ENCODE measurements at regions not wholly inside any gene's neighbourhood (a gene's known extent, or its start where the extent isn't known, plus 50 kb on each side); places are given as distances from the start of the nearest gene placed in this dataset.

DNA sequence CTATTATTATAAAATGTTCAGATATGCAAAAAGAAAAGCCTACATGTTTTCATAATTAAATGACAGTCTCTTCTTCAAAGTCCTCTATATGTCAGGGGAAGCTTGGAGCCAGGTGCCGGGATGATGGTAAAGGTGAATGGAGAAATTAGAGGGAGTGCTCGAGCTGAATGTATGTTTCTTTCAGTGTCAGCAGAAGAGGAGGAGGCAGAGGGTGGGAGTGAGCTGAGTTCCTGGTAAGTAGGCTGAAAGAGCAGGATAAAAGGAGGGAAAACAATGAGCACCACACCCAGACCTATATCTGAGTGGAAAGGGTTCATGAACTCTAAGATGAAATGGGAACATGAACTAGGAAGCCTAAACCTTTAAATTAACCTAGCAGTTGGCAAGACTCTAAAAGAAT lies 307.6 kb upstream of the NBEA start:
- TF ChIP-seq, protein P1, sequence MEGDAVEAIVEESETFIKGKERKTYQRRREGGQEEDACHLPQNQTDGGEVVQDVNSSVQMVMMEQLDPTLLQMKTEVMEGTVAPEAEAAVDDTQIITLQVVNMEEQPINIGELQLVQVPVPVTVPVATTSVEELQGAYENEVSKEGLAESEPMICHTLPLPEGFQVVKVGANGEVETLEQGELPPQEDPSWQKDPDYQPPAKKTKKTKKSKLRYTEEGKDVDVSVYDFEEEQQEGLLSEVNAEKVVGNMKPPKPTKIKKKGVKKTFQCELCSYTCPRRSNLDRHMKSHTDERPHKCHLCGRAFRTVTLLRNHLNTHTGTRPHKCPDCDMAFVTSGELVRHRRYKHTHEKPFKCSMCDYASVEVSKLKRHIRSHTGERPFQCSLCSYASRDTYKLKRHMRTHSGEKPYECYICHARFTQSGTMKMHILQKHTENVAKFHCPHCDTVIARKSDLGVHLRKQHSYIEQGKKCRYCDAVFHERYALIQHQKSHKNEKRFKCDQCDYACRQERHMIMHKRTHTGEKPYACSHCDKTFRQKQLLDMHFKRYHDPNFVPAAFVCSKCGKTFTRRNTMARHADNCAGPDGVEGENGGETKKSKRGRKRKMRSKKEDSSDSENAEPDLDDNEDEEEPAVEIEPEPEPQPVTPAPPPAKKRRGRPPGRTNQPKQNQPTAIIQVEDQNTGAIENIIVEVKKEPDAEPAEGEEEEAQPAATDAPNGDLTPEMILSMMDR (IDR thresholded peaks at IDR 0.05) = no peak
- H3K27me3 Mint-ChIP-seq (ENCODE audit: low read depth) = peaks cover 2% of the 10 kb centered on the region
- no peaks in the 10 kb centered on the region for H3K36me3 Mint-ChIP-seq (ENCODE audit: low read depth)
- no peaks in the 10 kb centered on the region for H3K4me1 Mint-ChIP-seq (ENCODE audit: low read depth)
- no peak overlapping the region for H3K27ac Mint-ChIP-seq (ENCODE audit: unreplicated experiment)
- no peak overlapping the region for H3K4me3 Mint-ChIP-seq (ENCODE audit: unreplicated experiment)
- DNase-seq (ENCODE audit: low spot score) = no peak
- no peaks in the 10 kb centered on the region for H3K9me3 Mint-ChIP-seq (ENCODE audit: low read depth)

DNA sequence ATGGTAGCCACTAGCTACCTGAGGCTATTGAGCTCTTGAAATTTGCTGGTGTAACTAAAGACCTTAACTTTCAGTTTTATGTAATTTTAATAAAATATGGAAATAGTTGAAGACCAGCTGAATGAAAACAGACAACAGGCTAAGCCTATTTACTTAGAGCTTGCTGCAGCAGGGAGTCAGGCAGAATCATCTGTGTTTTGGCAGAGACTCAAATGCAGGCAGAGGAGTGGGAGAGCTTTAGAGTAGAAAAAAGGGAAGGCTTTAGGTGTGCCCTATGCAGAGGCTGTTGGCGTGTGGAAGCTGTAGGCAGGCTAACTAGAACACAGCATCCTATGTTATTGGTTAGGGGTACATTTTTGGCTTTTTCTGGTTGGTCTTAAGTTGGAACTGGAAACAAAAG lies 304.9 kb upstream of the NBEA start:
- DNase-seq (ENCODE audit: low spot score) = no peak
- TF ChIP-seq, protein P1 (IDR thresholded peaks at IDR 0.05) = no peak
- Mint-ChIP-seq H3K4me3 (ENCODE audit: unreplicated experiment) (no peak overlapping the region), H3K9me3 (ENCODE audit: low read depth) (no peaks in the 10 kb centered on the region), H3K27me3 (ENCODE audit: low read depth) (peaks cover 5% of the 10 kb centered on the region), H3K36me3 (ENCODE audit: low read depth) (no peaks in the 10 kb centered on the region), H3K4me1 (ENCODE audit: low read depth) (no peaks in the 10 kb centered on the region), H3K27ac (ENCODE audit: unreplicated experiment) (no peak overlapping the region)

DNA sequence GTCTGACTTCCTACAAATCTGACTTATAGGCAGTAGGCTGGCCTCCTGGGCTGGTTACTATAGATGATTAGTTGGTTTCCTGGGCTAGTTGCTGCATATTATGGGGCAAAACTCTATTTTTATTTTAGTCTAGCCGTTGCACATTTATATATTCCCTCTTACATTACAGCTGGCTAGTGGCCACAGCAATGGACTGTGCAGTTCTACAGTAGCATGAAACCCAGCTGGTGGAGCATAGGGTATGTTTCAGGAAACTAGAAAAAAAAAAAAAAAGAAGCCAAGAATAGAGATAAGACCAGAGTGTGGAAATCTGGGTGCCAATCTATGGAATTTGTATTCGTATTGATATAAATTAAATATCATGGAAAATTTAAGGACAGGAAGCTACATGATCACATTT lies 304.4 kb upstream of the NBEA start:
- H3K9me3 Mint-ChIP-seq (ENCODE audit: low read depth) = no peaks in the 10 kb centered on the region
- DNase-seq (ENCODE audit: low spot score) = no peak
- TF ChIP-seq, protein P1 (IDR thresholded peaks at IDR 0.05) = no peak
- H3K27ac Mint-ChIP-seq (ENCODE audit: unreplicated experiment) = no peak overlapping the region
- H3K27me3 Mint-ChIP-seq (ENCODE audit: low read depth) = peaks cover 5% of the 10 kb centered on the region
- H3K36me3 Mint-ChIP-seq (ENCODE audit: low read depth) = no peaks in the 10 kb centered on the region
- no peak overlapping the region for H3K4me3 Mint-ChIP-seq (ENCODE audit: unreplicated experiment)
- H3K4me1 Mint-ChIP-seq (ENCODE audit: low read depth) = no peaks in the 10 kb centered on the region

DNA sequence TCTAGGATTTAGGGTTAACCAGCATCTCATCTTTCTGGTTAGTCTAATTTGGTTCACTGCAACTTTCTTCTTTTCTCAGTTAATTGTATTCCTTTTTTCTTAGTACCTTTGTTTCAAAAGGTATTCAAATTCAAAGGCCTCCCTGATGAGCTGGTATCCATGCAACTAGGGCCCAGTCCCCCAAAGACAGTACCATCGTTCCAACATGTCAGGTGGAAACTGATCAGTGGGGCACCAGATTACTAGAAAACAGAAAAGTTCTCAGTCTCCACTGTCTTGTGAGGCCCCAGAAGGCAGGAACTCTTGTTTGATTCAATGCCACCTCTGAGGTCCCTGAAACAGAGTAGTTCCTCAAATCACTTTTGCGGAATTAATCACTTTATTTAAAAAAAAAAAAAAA lies 303.2 kb upstream of the NBEA start:
- Mint-ChIP-seq H3K27ac (ENCODE audit: unreplicated experiment) (no peak overlapping the region), H3K4me1 (ENCODE audit: low read depth) (no peaks in the 10 kb centered on the region), H3K4me3 (ENCODE audit: unreplicated experiment) (no peak overlapping the region), H3K9me3 (ENCODE audit: low read depth) (no peaks in the 10 kb centered on the region), H3K27me3 (ENCODE audit: low read depth) (peaks cover 5% of the 10 kb centered on the region), H3K36me3 (ENCODE audit: low read depth) (no peaks in the 10 kb centered on the region)
- TF ChIP-seq, protein P1 (IDR thresholded peaks at IDR 0.05) = no peak
- no peak for DNase-seq (ENCODE audit: low spot score)

DNA sequence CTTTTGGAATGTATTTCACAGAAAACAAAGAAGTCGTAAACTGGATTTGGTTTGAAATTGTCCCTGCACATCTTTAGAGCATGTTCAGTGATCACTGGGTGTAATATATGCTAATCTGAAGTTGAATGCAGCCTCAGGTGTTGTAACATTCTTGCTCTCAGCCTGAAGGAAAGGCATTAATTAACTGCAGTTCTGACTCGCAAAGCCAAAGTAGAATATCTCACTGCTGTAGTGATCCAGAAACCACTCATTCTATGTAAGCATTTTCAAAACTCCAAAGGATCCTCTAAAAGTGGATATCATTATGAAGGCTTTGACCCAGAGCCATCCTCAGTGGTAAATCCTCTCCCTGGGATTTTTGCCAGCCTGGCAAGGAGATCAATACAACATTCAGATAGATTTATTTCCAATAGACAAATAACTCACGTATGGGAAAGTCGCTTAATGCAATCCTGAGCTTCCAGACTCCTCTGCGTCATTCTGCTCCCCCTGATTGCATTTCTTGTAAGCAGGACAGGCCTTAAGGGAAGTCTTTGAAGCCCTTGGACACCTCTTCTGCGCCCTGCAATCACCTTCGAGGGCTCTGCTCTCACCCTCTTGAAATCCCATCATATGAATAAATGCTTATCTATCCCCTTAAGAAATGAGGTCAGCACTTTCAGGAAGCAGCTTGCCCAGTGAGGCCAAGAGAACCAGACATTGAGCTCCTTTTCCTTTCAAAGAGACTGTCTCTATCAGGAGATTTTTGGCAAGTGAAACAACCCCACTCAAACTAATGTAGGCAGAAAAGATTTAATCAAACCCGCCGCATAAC lies 301.7 kb upstream of the NBEA start:
- Mint-ChIP-seq H3K4me1 (ENCODE audit: low read depth) (no peaks in the 10 kb centered on the region), H3K27ac (ENCODE audit: unreplicated experiment) (no peak overlapping the region), H3K36me3 (ENCODE audit: low read depth) (no peaks in the 10 kb centered on the region), H3K4me3 (ENCODE audit: unreplicated experiment) (no peak overlapping the region), H3K27me3 (ENCODE audit: low read depth) (peaks cover 5% of the 10 kb centered on the region), H3K9me3 (ENCODE audit: low read depth) (no peaks in the 10 kb centered on the region)
- TF ChIP-seq, protein P1 (IDR thresholded peaks at IDR 0.05) = no peak
- no peak for DNase-seq (ENCODE audit: low spot score)
